Kidney (tissue), 13 donors: ENCODE measurements at regions not wholly inside any gene's neighbourhood (a gene's known extent, or its start where the extent isn't known, plus 50 kb on each side); places are given as distances from the start of the nearest gene placed in this dataset.

Experiments used
- DNase-seq, 5 donors: peaks; one replicate each; pipeline ENCODE4 v3.0.0-alpha.2; 2013 to 2020
- FAIRE-seq: peaks from 2 replicates; lab custom pipeline; 2012; peaks lifted over from hg19 to GRCh38; lab: Jason Lieb, UNC
- H3K27ac ChIP-seq, 2 donors: one replicate each; pipeline ENCODE4 v1.7.0; 2013; ENCODE audit warnings: low read depth in 2 of 2, low read length in 2 of 2, inconsistent platforms in 1 of 2
- H3K27me3 ChIP-seq: one replicate; pipeline ENCODE4 v1.7.1; 2013; ENCODE audit warnings: low read length, inconsistent platforms; ENCODE audit not compliant: control insufficient read depth, insufficient read depth
- H3K36me3 ChIP-seq, 3 donors: one replicate each; pipeline versions ENCODE4 v1.7.0 to v1.7.1; 2013; ENCODE audit warnings: low read length in 3 of 3, control low read depth in 1 of 3, inconsistent platforms in 1 of 3; ENCODE audit not compliant: insufficient read depth in 3 of 3, control insufficient read depth in 2 of 3
- H3K4me1 ChIP-seq, 3 donors: one replicate each; pipeline versions ENCODE4 v1.7.0 to v1.7.1; 2013; ENCODE audit warnings: low read length in 3 of 3, inconsistent platforms in 1 of 3, low read depth in 1 of 3; ENCODE audit not compliant: control insufficient read depth in 2 of 3, insufficient read depth in 2 of 3
- H3K4me3 ChIP-seq, 3 donors: one replicate each; pipeline versions ENCODE4 v1.7.0 to v1.8.1; 2013; ENCODE audit warnings: low read length in 3 of 3, control low read depth in 1 of 3, inconsistent platforms in 1 of 3
- H3K9ac ChIP-seq, 3 donors: one replicate each; pipeline versions ENCODE4 v1.7.0 to v1.7.1; 2013; ENCODE audit warnings: low read length in 3 of 3, control low read depth in 1 of 3, inconsistent platforms in 1 of 3
- H3K9me3 ChIP-seq, 3 donors: one replicate each; pipeline versions ENCODE4 v1.7.0 to v1.7.1; 2013; ENCODE audit warnings: low read length in 3 of 3, control low read depth in 1 of 3, inconsistent platforms in 1 of 3; ENCODE audit not compliant: control insufficient read depth in 2 of 3, insufficient read depth in 1 of 3
- CTCF ChIP-seq: IDR thresholded peaks from 3 replicates; pipeline ENCODE4 v1.5.1; 2012; ENCODE audit warnings: mild to moderate bottlenecking, moderate library complexity, borderline replicate concordance; ENCODE audit not compliant: insufficient read depth; ENCODE audit errors: extremely low read depth
- intact Hi-C: fragments of 100-400 bp; cut with DNase I; formaldehyde crosslinking; loops from one replicate; pipeline ENCODE4 v1.11.1; 2022
- donor health status: control.
- donor health status: control.
- donor health status: control.
- donor health status: control.
- donor health status: control.
- donor health status: DM: yes; HTN: yes; CAD: no.
- donor health status: Normal renal cell carcinoma (clear cell type).

DNA sequence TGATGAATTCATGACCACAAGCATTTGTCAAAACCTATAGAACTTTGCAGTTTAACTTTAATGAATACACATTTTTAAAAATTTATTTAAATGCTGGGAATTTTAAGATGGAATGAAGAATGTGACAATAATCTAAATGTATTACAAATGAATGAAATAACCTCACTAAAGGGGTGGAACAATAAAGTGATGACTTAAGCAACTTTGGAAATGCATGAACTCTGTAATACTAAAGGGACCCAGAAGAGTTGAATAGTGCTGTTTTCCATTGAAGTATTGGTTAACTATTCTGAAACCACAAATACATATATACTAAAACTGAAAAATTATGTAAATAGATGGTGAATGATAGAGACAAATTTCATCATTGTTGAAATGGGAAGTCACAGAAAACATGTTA lies 1395.1 kb downstream of the NCAM2 start:
- Histone ChIP-seq H3K4me3 (no peak overlapping the region), H3K36me3 (no peaks in the 10 kb centered on the region), H3K27me3 (no peaks in the 10 kb centered on the region), H3K9me3 (no peaks in the 10 kb centered on the region), H3K27ac (no peak overlapping the region), H3K9ac (no peak overlapping the region), H3K4me1 (no peaks in the 10 kb centered on the region)
- FAIRE-seq (no peak), DNase-seq (no peak)
- TF ChIP-seq CTCF, result no peak
- intact Hi-C loops, result no loop called here

- H3K4me1 ChIP-seq, result no peaks in the 10 kb centered on the region
- TF ChIP-seq CTCF, result no peak
- H3K36me3 ChIP-seq, result no peaks in the 10 kb centered on the region
- H3K4me3 ChIP-seq, result no peak overlapping the region
- DNase-seq, result no peak
- no peak overlapping the region for H3K9ac ChIP-seq
- no peaks in the 10 kb centered on the region for H3K9me3 ChIP-seq
- intact Hi-C loops, result no loop called here
- no peak overlapping the region for H3K27ac ChIP-seq
- no peak for FAIRE-seq
- no peaks in the 10 kb centered on the region for H3K27me3 ChIP-seq
These were observed 1397.8 kb downstream of the NCAM2 start for GRCh38 chr21:22395965-22396364.

GRCh38 chr21:22399681-22400514 lies 1401.7 kb downstream of the NCAM2 start:
- Histone ChIP-seq H3K9ac (no peak overlapping the region), H3K27me3 (no peaks in the 10 kb centered on the region), H3K4me1 (no peaks in the 10 kb centered on the region), H3K9me3 (no peaks in the 10 kb centered on the region), H3K36me3 (no peaks in the 10 kb centered on the region), H3K4me3 (no peak overlapping the region), H3K27ac (no peak overlapping the region)
- TF ChIP-seq CTCF, result no peak
- FAIRE-seq (no peak), DNase-seq (no peak)
- intact Hi-C loops, result no loop called here
